ENCODE measurements at regions not wholly inside any gene's neighbourhood (a gene's known extent, or its start where the extent isn't known, plus 50 kb on each side); places are given as distances from the start of the nearest gene placed in this dataset.

DNA sequence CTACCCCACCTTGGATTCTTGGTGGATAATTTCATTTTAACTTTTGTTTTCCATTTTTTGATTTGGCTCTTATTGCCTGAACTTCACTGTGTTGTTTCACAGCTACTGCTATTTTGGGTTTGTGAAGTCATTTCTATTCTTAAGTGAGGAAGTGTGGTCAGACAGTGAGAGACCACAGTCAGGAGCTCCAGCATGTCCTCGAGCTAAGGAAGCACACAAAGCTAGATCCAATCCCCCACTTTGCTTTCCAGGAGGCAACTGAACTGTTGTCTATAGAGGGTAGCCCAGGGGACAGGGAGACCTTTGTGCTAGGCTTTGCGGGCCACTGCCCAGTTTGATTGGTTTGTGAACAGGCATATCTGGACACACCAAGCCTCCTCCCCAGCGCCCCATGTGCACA lies 251.8 kb upstream of the KIRREL3 start:
- Histone ChIP-seq H4K20me1 (ENCODE audit: insufficient read depth, low read length) (no peaks in the 10 kb centered on the region), H3K36me3 (ENCODE audit: insufficient read depth, low read length) (no peaks in the 10 kb centered on the region), H3K27me3 (ENCODE audit: insufficient read depth, low read length) (no peaks in the 10 kb centered on the region), H3K27ac (ENCODE audit: low read depth, low read length) (no peak overlapping the region), H3K79me2 (ENCODE audit: insufficient read depth, low read length) (no peaks in the 10 kb centered on the region), H3K9me3 (ENCODE audit: insufficient read depth, low read depth, low read length) (no peaks in the 10 kb centered on the region), H3K4me2 (ENCODE audit: low read length) (no peak overlapping the region), H2AFZ (ENCODE audit: low read depth, low read length) (no peak overlapping the region), H3K9ac (ENCODE audit: low read length) (no peak overlapping the region), H3K4me1 (ENCODE audit: insufficient read depth, low read length) (no peaks in the 10 kb centered on the region), H3K4me3 (ENCODE audit: insufficient read depth, low read depth, low read length) (no peak overlapping the region)
- no peak overlapping the region for H3K4me3 Mint-ChIP-seq (ENCODE audit: unreplicated experiment)
- H3K36me3 Mint-ChIP-seq (ENCODE audit: low read depth, unreplicated experiment): peaks cover 2% of the 10 kb centered on the region
- peaks cover 15% of the 10 kb centered on the region for H3K27me3 Mint-ChIP-seq (ENCODE audit: low read depth, unreplicated experiment)
- peak overlapping the region; percentile 28 for H3K27ac Mint-ChIP-seq (ENCODE audit: unreplicated experiment)
- H3K9me3 Mint-ChIP-seq (ENCODE audit: unreplicated experiment): no peaks in the 10 kb centered on the region
- H3K4me1 Mint-ChIP-seq (ENCODE audit: low read depth, unreplicated experiment): peaks cover 19% of the 10 kb centered on the region
- DNase-seq (ENCODE audit: low read depth): no peak
- no peak for TF ChIP-seq EZH2 (IDR thresholded peaks at IDR 0.05; ENCODE audit: insufficient read depth, low read length)
- TF ChIP-seq CTCF (IDR thresholded peaks at IDR 0.05; ENCODE audit: insufficient read depth, low read depth, low read length): no peak
- FAIRE-seq: no peak

DNA sequence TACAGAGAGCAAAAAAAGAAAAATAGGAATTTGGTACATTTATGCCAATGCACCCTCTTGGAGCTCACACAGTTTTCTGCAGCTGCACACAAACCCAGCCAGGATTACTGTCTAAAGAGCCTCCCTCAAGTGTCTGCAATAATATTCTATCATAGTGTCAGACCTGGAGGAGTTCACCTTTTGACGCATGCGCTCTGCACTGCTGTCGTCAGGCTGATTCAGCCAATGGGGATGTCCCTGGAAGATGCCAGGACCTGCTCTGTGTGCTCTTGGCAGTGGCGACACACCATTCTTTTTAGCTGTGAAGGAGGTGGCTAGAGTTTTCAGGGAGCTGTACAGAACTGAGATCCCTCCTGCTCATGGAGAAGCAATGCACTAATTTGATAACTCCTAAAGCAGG lies 249.0 kb upstream of the KIRREL3 start:
- Histone ChIP-seq H3K36me3 (ENCODE audit: insufficient read depth, low read length) (no peaks in the 10 kb centered on the region), H3K79me2 (ENCODE audit: insufficient read depth, low read length) (no peaks in the 10 kb centered on the region), H3K27me3 (ENCODE audit: insufficient read depth, low read length) (no peaks in the 10 kb centered on the region), H3K9me3 (ENCODE audit: insufficient read depth, low read depth, low read length) (no peaks in the 10 kb centered on the region), H3K4me3 (ENCODE audit: insufficient read depth, low read depth, low read length) (no peak overlapping the region), H3K9ac (ENCODE audit: low read length) (no peak overlapping the region), H3K4me2 (ENCODE audit: low read length) (no peak overlapping the region), H4K20me1 (ENCODE audit: insufficient read depth, low read length) (no peaks in the 10 kb centered on the region), H2AFZ (ENCODE audit: low read depth, low read length) (no peak overlapping the region), H3K27ac (ENCODE audit: low read depth, low read length) (no peak overlapping the region), H3K4me1 (ENCODE audit: insufficient read depth, low read length) (no peaks in the 10 kb centered on the region)
- DNase-seq (ENCODE audit: low read depth): no peak
- Mint-ChIP-seq H3K36me3 (ENCODE audit: low read depth, unreplicated experiment) (no peaks in the 10 kb centered on the region), H3K27ac (ENCODE audit: unreplicated experiment) (no peak overlapping the region), H3K4me3 (ENCODE audit: unreplicated experiment) (no peak overlapping the region), H3K27me3 (ENCODE audit: low read depth, unreplicated experiment) (peaks cover 14% of the 10 kb centered on the region), H3K9me3 (ENCODE audit: unreplicated experiment) (no peaks in the 10 kb centered on the region), H3K4me1 (ENCODE audit: low read depth, unreplicated experiment) (peaks cover 8% of the 10 kb centered on the region)
- FAIRE-seq: no peak
- no peak for TF ChIP-seq CTCF (IDR thresholded peaks at IDR 0.05; ENCODE audit: insufficient read depth, low read depth, low read length)
- TF ChIP-seq EZH2 (IDR thresholded peaks at IDR 0.05; ENCODE audit: insufficient read depth, low read length): no peak

DNA sequence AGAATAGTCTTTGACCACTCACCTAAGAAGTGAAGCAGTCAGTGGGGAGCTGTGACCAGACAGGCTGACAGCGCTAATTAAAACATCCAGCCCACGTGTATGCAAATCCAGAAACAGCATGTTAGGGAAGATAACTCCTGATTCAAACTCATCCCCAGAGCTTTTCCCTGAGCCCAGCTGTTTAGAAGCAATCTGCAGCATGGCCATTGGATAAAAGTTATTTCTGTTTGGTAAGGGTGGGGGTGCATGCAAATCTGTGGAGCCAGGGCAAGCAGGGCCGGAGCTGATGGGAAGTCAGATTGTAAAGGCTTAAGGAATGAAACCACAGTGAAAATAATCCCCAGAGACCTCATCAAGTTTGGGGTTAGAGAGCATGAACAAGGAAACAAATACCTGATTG lies 247.9 kb upstream of the KIRREL3 start:
- H3K4me1 ChIP-seq (ENCODE audit: insufficient read depth, low read length): no peaks in the 10 kb centered on the region
- no peak overlapping the region for H3K4me2 ChIP-seq (ENCODE audit: low read length)
- no peaks in the 10 kb centered on the region for H4K20me1 ChIP-seq (ENCODE audit: insufficient read depth, low read length)
- FAIRE-seq: no peak
- Mint-ChIP-seq H3K27ac (ENCODE audit: unreplicated experiment) (no peak overlapping the region), H3K4me3 (ENCODE audit: unreplicated experiment) (no peak overlapping the region), H3K4me1 (ENCODE audit: low read depth, unreplicated experiment) (peaks cover 8% of the 10 kb centered on the region), H3K9me3 (ENCODE audit: unreplicated experiment) (no peaks in the 10 kb centered on the region), H3K36me3 (ENCODE audit: low read depth, unreplicated experiment) (no peaks in the 10 kb centered on the region), H3K27me3 (ENCODE audit: low read depth, unreplicated experiment) (peaks cover 14% of the 10 kb centered on the region)
- TF ChIP-seq CTCF (IDR thresholded peaks at IDR 0.05; ENCODE audit: insufficient read depth, low read depth, low read length) (no peak), EZH2 (IDR thresholded peaks at IDR 0.05; ENCODE audit: insufficient read depth, low read length) (no peak)
- no peaks in the 10 kb centered on the region for H3K9me3 ChIP-seq (ENCODE audit: insufficient read depth, low read depth, low read length)
- no peaks in the 10 kb centered on the region for H3K36me3 ChIP-seq (ENCODE audit: insufficient read depth, low read length)
- no peak overlapping the region for H2AFZ ChIP-seq (ENCODE audit: low read depth, low read length)
- no peak overlapping the region for H3K27ac ChIP-seq (ENCODE audit: low read depth, low read length)
- H3K9ac ChIP-seq (ENCODE audit: low read length): no peak overlapping the region
- no peaks in the 10 kb centered on the region for H3K27me3 ChIP-seq (ENCODE audit: insufficient read depth, low read length)
- no peak overlapping the region for H3K4me3 ChIP-seq (ENCODE audit: insufficient read depth, low read depth, low read length)
- no peak for DNase-seq (ENCODE audit: low read depth)
- no peaks in the 10 kb centered on the region for H3K79me2 ChIP-seq (ENCODE audit: insufficient read depth, low read length)

Measured in astrocyte (in vitro differentiated cells and primary cell).